ENCODE measurements at regions not wholly inside any gene's neighbourhood (a gene's known extent, or its start where the extent isn't known, plus 50 kb on each side); places are given as distances from the start of the nearest gene placed in this dataset.

DNA sequence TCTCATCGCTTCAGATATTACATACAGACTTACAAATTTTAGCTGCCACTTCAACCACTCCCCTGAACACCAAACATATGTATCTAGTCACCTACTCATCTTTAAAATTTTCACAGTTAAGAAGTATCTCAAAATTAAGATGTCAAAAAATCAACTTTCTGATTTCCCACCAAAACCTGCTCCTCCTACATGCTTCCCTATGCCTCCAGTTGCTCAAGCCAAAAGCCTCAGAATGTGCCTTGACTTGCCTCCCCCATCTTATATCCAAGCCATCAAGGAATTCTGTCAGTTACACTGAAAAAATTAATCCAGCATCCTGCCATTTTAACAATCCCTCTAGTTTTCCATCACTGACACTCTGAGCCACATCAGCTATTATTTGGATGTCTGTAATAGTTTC lies 85.0 kb downstream of the SPRY2 start:
- POLR2A ChIA-PET (ENCODE audit: unreplicated experiment), result no interaction called here
- Histone ChIP-seq H4K20me1 (ENCODE audit: insufficient read depth, low read length) (no peaks in the 10 kb centered on the region), H3K9me3 (ENCODE audit: control insufficient read depth, insufficient read depth, low read length) (no peaks in the 10 kb centered on the region), H3K9me1 (ENCODE audit: insufficient read depth, low read length) (no peaks in the 10 kb centered on the region), H3K4ac (ENCODE audit: low read depth, low read length) (no peak overlapping the region), H3K36me3 (ENCODE audit: control insufficient read depth, insufficient read depth, low read length) (no peaks in the 10 kb centered on the region), H4K91ac (ENCODE audit: insufficient read depth, low read depth, low read length) (no peak overlapping the region), H2BK15ac (ENCODE audit: low read depth, low read length) (no peak overlapping the region), H3K27me3 (ENCODE audit: control insufficient read depth, insufficient read depth, low read length) (no peaks in the 10 kb centered on the region), H2BK5ac (ENCODE audit: low read depth, low read length, poor library complexity, severe bottlenecking) (no peak overlapping the region), H3K9ac (ENCODE audit: low read depth, low read length) (no peak overlapping the region), H3K4me2 (ENCODE audit: low read depth, low read length) (no peak overlapping the region), H3K79me1 (ENCODE audit: low read depth in 1 of 2, low read length in 2 of 2) (no peaks in the 10 kb centered on the region), H3K4me1 (ENCODE audit: control insufficient read depth, insufficient read depth, low read length) (no peaks in the 10 kb centered on the region), H3K18ac (ENCODE audit: low read depth, low read length) (no peak overlapping the region), H2BK20ac (ENCODE audit: low read depth, low read length) (no peak overlapping the region), H4K5ac (ENCODE audit: low read depth, low read length) (no peak overlapping the region), H3K23ac (ENCODE audit: low read depth, low read length) (no peak overlapping the region), H3K27ac (ENCODE audit: insufficient read depth, low read length) (no peak overlapping the region), H3K4me3 (ENCODE audit: insufficient read depth, low read depth, low read length) (no peak overlapping the region), H2BK120ac (ENCODE audit: low read depth, low read length) (no peak overlapping the region), H2AFZ (replicated peaks; ENCODE audit: low read length, poor library complexity) (no peak overlapping the region), H3K56ac (ENCODE audit: extremely low read depth, insufficient read depth, low read length) (no peak overlapping the region), H2AK9ac (replicated peaks; ENCODE audit: low read depth, low read length, poor library complexity) (no peak overlapping the region), H4K8ac (ENCODE audit: low read depth in 2 of 2, low read length in 2 of 2) (no peak overlapping the region), H3K14ac (replicated peaks; ENCODE audit: low read depth, low read length) (no peak overlapping the region), H2AK5ac (ENCODE audit: low read depth, low read length) (no peak overlapping the region)
- DNase-seq, result no peak
- dilution Hi-C loops (cut with HindIII; ENCODE audit: low sequenced_read_pairs, unreplicated experiment), result no loop called here
- WGBS, 2 experiments (ENCODE audit: extremely low coverage in 2 of 2, insufficient read length in 1 of 2), result 100% methylated on average over 1 of the region's 1 CpG; no CpG with 5 or more reads in 1 of the 2 experiments
- intact Hi-C loops (cut with micrococcal nuclease), result no loop called here
- BruUV-seq (replicated peaks), result no TSS peak
- in situ Hi-C loops (cut with MboI; ENCODE audit: low sequenced_read_pairs), result no loop called here
- CTCF ChIA-PET, result interaction anchor here (0.6 kb wide), 1 partner anchor 56 kb away, joined by 4 read pairs; no protein-coding TSS in a partner anchor
- no peak for TF ChIP-seq CEBPB (IDR thresholded peaks at IDR 0.05; ENCODE audit: low read depth, low read length)
- no peak for TF ChIP-seq SMC3 (IDR thresholded peaks at IDR 0.05; ENCODE audit: low read depth, low read length)
- TF ChIP-seq, protein P1, sequence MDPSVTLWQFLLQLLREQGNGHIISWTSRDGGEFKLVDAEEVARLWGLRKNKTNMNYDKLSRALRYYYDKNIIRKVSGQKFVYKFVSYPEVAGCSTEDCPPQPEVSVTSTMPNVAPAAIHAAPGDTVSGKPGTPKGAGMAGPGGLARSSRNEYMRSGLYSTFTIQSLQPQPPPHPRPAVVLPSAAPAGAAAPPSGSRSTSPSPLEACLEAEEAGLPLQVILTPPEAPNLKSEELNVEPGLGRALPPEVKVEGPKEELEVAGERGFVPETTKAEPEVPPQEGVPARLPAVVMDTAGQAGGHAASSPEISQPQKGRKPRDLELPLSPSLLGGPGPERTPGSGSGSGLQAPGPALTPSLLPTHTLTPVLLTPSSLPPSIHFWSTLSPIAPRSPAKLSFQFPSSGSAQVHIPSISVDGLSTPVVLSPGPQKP (IDR thresholded peaks at IDR 0.05; ENCODE audit: borderline replicate concordance, low read depth, low read length), result no peak
- no peak for TF ChIP-seq RAD21 (IDR thresholded peaks at IDR 0.05; ENCODE audit: low read length)
- TF ChIP-seq MAZ (IDR thresholded peaks at IDR 0.05; ENCODE audit: borderline replicate concordance, low read depth, low read length), result no peak
- ATAC-seq (ENCODE audit: low read depth), result no peak

All from IMR-90 (cell line).